Testis (tissue), 2 donors: ENCODE measurements at regions not wholly inside any gene's neighbourhood (a gene's known extent, or its start where the extent isn't known, plus 50 kb on each side); places are given as distances from the start of the nearest gene placed in this dataset.

Experiments used
- DNase-seq: peaks from one replicate; pipeline ENCODE4 v3.0.0-alpha.2; 2019
- H3K27ac ChIP-seq, 2 donors: fragments of 200-600 bp; sonication (generic); one replicate each; pipeline ENCODE4 v1.5.1; 2019
- H3K27me3 ChIP-seq: fragments of 200-600 bp; sonication (generic); one replicate; pipeline ENCODE4 v1.5.1; 2019
- H3K36me3 ChIP-seq: fragments of 200-600 bp; sonication (generic); one replicate; pipeline ENCODE4 v1.5.1; 2017; ENCODE audit warnings: low read depth; ENCODE audit errors: missing control alignments
- H3K4me1 ChIP-seq: fragments of 200-600 bp; sonication (generic); one replicate; pipeline ENCODE4 v1.5.1; 2019
- H3K4me3 ChIP-seq, 2 donors: fragments of 200-600 bp; sonication (generic); one replicate each; pipeline ENCODE4 v1.5.1; 2017 to 2019
- H3K9me3 ChIP-seq: fragments of 200-600 bp; sonication (generic); one replicate; pipeline ENCODE4 v1.5.1; 2017
- CTCF ChIP-seq, 3 experiments: fragments of 450-650 bp in 2 of 3; fragments of 200-600 bp in 1 of 3; sonication (generic) in 1 of 3; IDR thresholded peaks; one replicate each; pipeline ENCODE4 v1.5.1; 2016 to 2019; ENCODE audit warnings: antibody characterized with exemption in 3 of 3, mild to moderate bottlenecking in 2 of 3, moderate library complexity in 1 of 3
- POLR2A ChIP-seq: fragments of 450-650 bp; IDR thresholded peaks from one replicate; pipeline ENCODE4 v1.6.1; 2017; ENCODE audit warnings: antibody characterized with exemption, mild to moderate bottlenecking, moderate library complexity
- WGBS, 2 donors: methylation state at CpG; one replicate each; pipeline ENCODE4 v1.1.5; 2018; 5-methylcytosine and 5-hydroxymethylcytosine counted together
- intact Hi-C: fragments of 100-400 bp; cut with DNase I; formaldehyde crosslinking; loops from one replicate; pipeline ENCODE4 v1.15.1; 2023; ENCODE audit warnings: low total_unique reads

GRCh38 chr5:167827766-167828165 lies 463.7 kb upstream of the WWC1 start:
- Histone ChIP-seq H3K36me3 (no peaks in the 10 kb centered on the region), H3K4me3 (no peak overlapping the region), H3K27ac (no peak overlapping the region), H3K27me3 (no peaks in the 10 kb centered on the region), H3K4me1 (no peaks in the 10 kb centered on the region), H3K9me3 (no peaks in the 10 kb centered on the region)
- DNase-seq: no peak
- 80 to 81% methylated on average over 1 of the region's 1 CpG for WGBS, 2 donors
- intact Hi-C loops: no loop called here
- TF ChIP-seq CTCF (IDR thresholded peaks at IDR 0.05) (no peak), POLR2A (no peak)

- Histone ChIP-seq H3K27ac (no peak overlapping the region), H3K27me3 (no peaks in the 10 kb centered on the region), H3K36me3 (no peaks in the 10 kb centered on the region), H3K4me3 (no peak overlapping the region), H3K9me3 (no peaks in the 10 kb centered on the region), H3K4me1 (no peaks in the 10 kb centered on the region)
- no peak for DNase-seq
- TF ChIP-seq CTCF (IDR thresholded peaks at IDR 0.05) (no peak), POLR2A (no peak)
- intact Hi-C loops: no loop called here
- 68 to 71% methylated on average over 8 of the region's 8 CpGs for WGBS, 2 donors
Measured at GRCh38 chr5:167831754-167832504, 459.5 kb upstream of the WWC1 start.

GRCh38 chr5:167832609-167833008 lies 458.8 kb upstream of the WWC1 start:
- TF ChIP-seq CTCF (IDR thresholded peaks at IDR 0.05): no peak
- no peak for TF ChIP-seq POLR2A
- H3K4me3 ChIP-seq: no peak overlapping the region
- H3K4me1 ChIP-seq: no peaks in the 10 kb centered on the region
- H3K36me3 ChIP-seq: no peaks in the 10 kb centered on the region
- no peak for DNase-seq
- 0% methylated on average over 1 of the region's 1 CpG for WGBS, 2 donors
- no peak overlapping the region for H3K27ac ChIP-seq
- H3K9me3 ChIP-seq: no peaks in the 10 kb centered on the region
- intact Hi-C loops: no loop called here
- H3K27me3 ChIP-seq: no peaks in the 10 kb centered on the region

GRCh38 chr5:167833456-167833855 lies 458.0 kb upstream of the WWC1 start:
- 91 to 93% methylated on average over 6 of the region's 6 CpGs for WGBS, 2 donors
- no peaks in the 10 kb centered on the region for H3K9me3 ChIP-seq
- no peaks in the 10 kb centered on the region for H3K27me3 ChIP-seq
- no peak for TF ChIP-seq CTCF (IDR thresholded peaks at IDR 0.05)
- TF ChIP-seq POLR2A: no peak
- no peak overlapping the region for H3K27ac ChIP-seq
- H3K36me3 ChIP-seq: no peaks in the 10 kb centered on the region
- intact Hi-C loops: no loop called here
- no peak for DNase-seq
- H3K4me1 ChIP-seq: no peaks in the 10 kb centered on the region
- no peak overlapping the region for H3K4me3 ChIP-seq

- no peaks in the 10 kb centered on the region for H3K4me1 ChIP-seq
- H3K27me3 ChIP-seq: no peaks in the 10 kb centered on the region
- no peaks in the 10 kb centered on the region for H3K36me3 ChIP-seq
- intact Hi-C loops: no loop called here
- H3K27ac ChIP-seq: no peak overlapping the region
- WGBS, 2 donors: 76 to 91% methylated on average over 1 of the region's 1 CpG
- no peak overlapping the region for H3K4me3 ChIP-seq
- TF ChIP-seq CTCF (IDR thresholded peaks at IDR 0.05): no peak
- DNase-seq: no peak
- H3K9me3 ChIP-seq: no peaks in the 10 kb centered on the region
Measured at GRCh38 chr5:167835146-167835545, 456.3 kb upstream of the WWC1 start.
